H1 (cell line): ENCODE measurements at regions not wholly inside any gene's neighbourhood (a gene's known extent, or its start where the extent isn't known, plus 50 kb on each side); places are given as distances from the start of the nearest gene placed in this dataset.
A peak's percentile ranks its signal among the peaks of the same experiment; 100 is the strongest.

Experiments
- CTCF ChIA-PET: fragments of 300-600 bp; sonication (Branson Sonifier 250); formaldehyde crosslinking; loops from one replicate; lab custom pipeline; 2021; ENCODE audit not compliant: partially characterized antibody; lab: Charles Lee
- POLR2A ChIA-PET: fragments of 300-600 bp; sonication (Branson Sonifier 250); formaldehyde crosslinking; loops from one replicate; lab custom pipeline; 2021; ENCODE audit warnings: inconsistent platforms; ENCODE audit not compliant: partially characterized antibody; lab: Charles Lee
- DNase-seq, 2 experiments: peaks; one replicate each; pipeline versions ENCODE4 v3.0.0 to v3.0.0-alpha.2; 2010 to 2022; ENCODE audit warnings: low spot score in 2 of 2, low read depth in 1 of 2, mixed read lengths in 1 of 2
- FAIRE-seq: peaks from 2 replicates; lab custom pipeline; 2011; peaks lifted over from hg19 to GRCh38; lab: Jason Lieb, UNC
- H2AFZ ChIP-seq: 2 replicates; pipeline ENCODE4 v1.8.1; 2012; ENCODE audit warnings: low read length, inconsistent platforms
- H2AK5ac ChIP-seq: 2 replicates; pipeline ENCODE4 v1.6.1; 2013; ENCODE audit warnings: low read depth, low read length
- H2BK120ac ChIP-seq: replicated peaks from 2 replicates; pipeline ENCODE3; 2013; ENCODE audit warnings: low read depth, low read length, inconsistent platforms
- H2BK12ac ChIP-seq: 2 replicates; pipeline ENCODE4 v1.6.1; 2013; ENCODE audit warnings: low read depth, low read length
- H2BK15ac ChIP-seq: 2 replicates; pipeline ENCODE4 v1.6.1; 2013; ENCODE audit warnings: low read length
- H2BK20ac ChIP-seq: 2 replicates; pipeline ENCODE4 v1.6.1; 2013; ENCODE audit warnings: low read length
- H2BK5ac ChIP-seq: 2 replicates; pipeline ENCODE4 v1.6.1; 2013; ENCODE audit warnings: low read depth, low read length
- H3K14ac ChIP-seq: 2 replicates; pipeline ENCODE4 v1.6.1; 2013; ENCODE audit warnings: inconsistent platforms; ENCODE audit not compliant: insufficient read length
- H3K18ac ChIP-seq: 2 replicates; pipeline ENCODE4 v1.6.1; 2013; ENCODE audit warnings: low read length; ENCODE audit errors: extremely low read depth
- H3K23ac ChIP-seq: 2 replicates; pipeline ENCODE4 v1.6.1; 2013; ENCODE audit warnings: inconsistent platforms; ENCODE audit not compliant: insufficient read length
- H3K23me2 ChIP-seq: 2 replicates; pipeline ENCODE4 v1.6.1; 2013; ENCODE audit warnings: low read depth, low read length
- H3K27ac ChIP-seq: 2 replicates; pipeline ENCODE4 v1.6.1; 2011; ENCODE audit warnings: low read depth, low read length, inconsistent platforms
- H3K27me3 ChIP-seq, 4 experiments: replicated peaks in 1 of 4; 1 replicate in 1 of 4; 2 replicates in 3 of 4; pipeline versions ENCODE4 v1.6.1 to v1.8.1; 2011 to 2013; ENCODE audit warnings: low read length in 3 of 4, mild to moderate bottlenecking in 3 of 4, inconsistent platforms in 2 of 4, mixed read lengths in 2 of 4, moderate library complexity in 1 of 4; ENCODE audit not compliant: control insufficient read depth in 3 of 4, insufficient read depth in 3 of 4; ENCODE audit errors: extremely low read depth in 1 of 4
- H3K36me3 ChIP-seq, 4 experiments: 2 replicates each; pipeline versions ENCODE4 v1.6.1 to v1.8.1; 2011 to 2013; ENCODE audit warnings: mild to moderate bottlenecking in 4 of 4, low read length in 3 of 4, moderate library complexity in 2 of 4, control low read depth in 1 of 4, inconsistent platforms in 1 of 4; ENCODE audit not compliant: insufficient read depth in 4 of 4, control insufficient read depth in 2 of 4
- H3K4ac ChIP-seq: replicated peaks from 2 replicates; pipeline ENCODE3; 2013; ENCODE audit warnings: low read length, low read depth, mixed read lengths, inconsistent platforms; ENCODE audit not compliant: insufficient read length
- H3K4me1 ChIP-seq, 4 experiments: replicated peaks in 1 of 4; 1 replicate in 1 of 4; 2 replicates in 3 of 4; pipeline versions ENCODE4 v1.6.1 to v1.8.1; 2011 to 2013; ENCODE audit warnings: low read length in 3 of 4, inconsistent platforms in 2 of 4, mixed read lengths in 1 of 4; ENCODE audit not compliant: insufficient read depth in 4 of 4, control insufficient read depth in 3 of 4
- H3K4me2 ChIP-seq, 2 experiments: 2 replicates each; pipeline versions ENCODE4 v1.6.1 to v1.8.1; 2011 to 2013; ENCODE audit warnings: low read depth in 2 of 2, low read length in 2 of 2, control low read depth in 1 of 2, inconsistent platforms in 1 of 2, mild to moderate bottlenecking in 1 of 2; ENCODE audit not compliant: insufficient read depth in 1 of 2
- H3K4me3 ChIP-seq, 4 experiments: fragments of 200-600, 300-600 bp in 1 of 4; sonication (generic), shearing (Covaris generic), sonication (Bioruptor Twin) in 1 of 4; 2 replicates each; pipeline versions ENCODE4 v1.5.1 to v1.8.1; 2011 to 2016; ENCODE audit warnings: low read length in 4 of 4, low read depth in 3 of 4, control low read depth in 2 of 4, inconsistent platforms in 2 of 4, mild to moderate bottlenecking in 2 of 4, mixed read lengths in 1 of 4, moderate library complexity in 1 of 4; ENCODE audit not compliant: insufficient read depth in 2 of 4; ENCODE audit errors: extremely low read depth in 1 of 4
- H3K56ac ChIP-seq: replicated peaks from 2 replicates; pipeline ENCODE3; 2013; ENCODE audit warnings: low read depth, mild to moderate bottlenecking, mixed read lengths, low read length, inconsistent platforms; ENCODE audit not compliant: insufficient read length
- H3K79me1 ChIP-seq: 2 replicates; pipeline ENCODE4 v1.6.1; 2013; ENCODE audit warnings: low read depth, low read length, control low read depth
- H3K79me2 ChIP-seq, 2 experiments: 2 replicates each; pipeline versions ENCODE4 v1.6.1 to v1.8.1; 2012 to 2013; ENCODE audit warnings: low read length in 2 of 2, mild to moderate bottlenecking in 2 of 2, inconsistent platforms in 1 of 2; ENCODE audit not compliant: insufficient read depth in 2 of 2, control insufficient read depth in 1 of 2
- H3K9ac ChIP-seq, 4 experiments: replicated peaks in 1 of 4; 1 replicate in 1 of 4; 2 replicates in 3 of 4; pipeline versions ENCODE4 v1.6.1 to v1.8.1; 2011 to 2013; ENCODE audit warnings: low read depth in 3 of 4, low read length in 3 of 4, control low read depth in 2 of 4, mild to moderate bottlenecking in 2 of 4, moderate library complexity in 2 of 4, inconsistent platforms in 1 of 4; ENCODE audit errors: extremely low read depth in 1 of 4
- H3K9me3 ChIP-seq, 2 experiments: 2 replicates each; pipeline versions ENCODE4 v1.6.1 to v1.8.1; 2012 to 2013; ENCODE audit warnings: mild to moderate bottlenecking in 2 of 2, moderate library complexity in 2 of 2, control low read depth in 1 of 2, inconsistent platforms in 1 of 2, low read depth in 1 of 2, low read length in 1 of 2, mixed read lengths in 1 of 2; ENCODE audit not compliant: insufficient read depth in 2 of 2
- H4K20me1 ChIP-seq, 2 experiments: replicated peaks in 1 of 2; 2 replicates each; pipeline versions ENCODE3 to v1.8.1; 2011 to 2013; ENCODE audit warnings: inconsistent platforms in 2 of 2, low read length in 2 of 2, mild to moderate bottlenecking in 1 of 2; ENCODE audit not compliant: insufficient read depth in 2 of 2, control insufficient read depth in 1 of 2
- H4K5ac ChIP-seq: 2 replicates; pipeline ENCODE4 v1.6.1; 2013; ENCODE audit warnings: low read length, low read depth, mixed read lengths, inconsistent platforms; ENCODE audit not compliant: insufficient read length
- H4K8ac ChIP-seq: 2 replicates; pipeline ENCODE4 v1.8.0; 2013; ENCODE audit warnings: mild to moderate bottlenecking, moderate library complexity, low read length, inconsistent platforms; ENCODE audit not compliant: insufficient read depth; ENCODE audit errors: extremely low read depth
- H4K91ac ChIP-seq: replicated peaks from 2 replicates; pipeline ENCODE3; 2013; ENCODE audit warnings: low read length, mixed read lengths, inconsistent platforms; ENCODE audit not compliant: insufficient read length
- CHD1 ChIP-seq: IDR thresholded peaks from 2 replicates; pipeline ENCODE4 v1.6.1; 2012; ENCODE audit warnings: low read depth, low read length, improper control_type of control experiment
- HDAC2 ChIP-seq, 2 experiments: fragments of 300-600 bp in 1 of 2; sonication (generic) in 1 of 2; IDR thresholded peaks; 2 replicates each; pipeline ENCODE4 v1.6.1; 2011 to 2012; ENCODE audit warnings: low read depth in 2 of 2, low read length in 2 of 2, mild to moderate bottlenecking in 2 of 2, moderate library complexity in 2 of 2, borderline replicate concordance in 1 of 2, inconsistent platforms in 1 of 2
- JUND ChIP-seq: IDR thresholded peaks from 2 replicates; pipeline ENCODE4 v1.6.1; 2011; ENCODE audit warnings: mild to moderate bottlenecking, improper control_type of control experiment, low read length
- POLR2A ChIP-seq, 2 experiments: IDR thresholded peaks; 1 replicate in 1 of 2; 2 replicates in 1 of 2; pipeline ENCODE4 v1.6.1; 2011; ENCODE audit warnings: low read depth in 2 of 2, low read length in 2 of 2, mild to moderate bottlenecking in 2 of 2; ENCODE audit errors: control extremely low read depth in 1 of 2
- RBBP5 ChIP-seq: IDR thresholded peaks from 2 replicates; pipeline ENCODE4 v1.7.1; 2012; ENCODE audit warnings: low read depth, mild to moderate bottlenecking, inconsistent platforms, low read length, moderate library complexity, borderline replicate concordance
- SRF ChIP-seq: IDR thresholded peaks from 2 replicates; pipeline ENCODE4 v1.6.1; 2011; ENCODE audit warnings: mild to moderate bottlenecking, low read depth, low read length, moderate library complexity
- TAF7 ChIP-seq: optimal IDR thresholded peaks from 2 replicates; pipeline ENCODE3; 2011; ENCODE audit warnings: low read depth, mild to moderate bottlenecking, inconsistent platforms, low read length, moderate library complexity, borderline replicate concordance
- TBP ChIP-seq: IDR thresholded peaks from 2 replicates; pipeline ENCODE4 v1.6.1; 2011; ENCODE audit warnings: low read depth, low read length, improper control_type of control experiment
- WGBS, 2 experiments: shearing (Covaris generic) in 1 of 2; methylation state at CpG; one replicate each; pipeline versions ENCODE4 v1.1.6 to v1.1.7; 2013 to 2015; ENCODE audit warnings: low lambda C conversion rate in 2 of 2, mixed read lengths in 2 of 2, inconsistent platforms in 1 of 2, low coverage in 1 of 2, missing lambda C conversion rate in 1 of 2; ENCODE audit not compliant: insufficient replicate concordance in 2 of 2, insufficient coverage in 1 of 2, insufficient read length in 1 of 2; ENCODE audit errors: extremely low coverage in 1 of 2, missing lambda C conversion rate in 1 of 2; 5-methylcytosine and 5-hydroxymethylcytosine counted together

DNA sequence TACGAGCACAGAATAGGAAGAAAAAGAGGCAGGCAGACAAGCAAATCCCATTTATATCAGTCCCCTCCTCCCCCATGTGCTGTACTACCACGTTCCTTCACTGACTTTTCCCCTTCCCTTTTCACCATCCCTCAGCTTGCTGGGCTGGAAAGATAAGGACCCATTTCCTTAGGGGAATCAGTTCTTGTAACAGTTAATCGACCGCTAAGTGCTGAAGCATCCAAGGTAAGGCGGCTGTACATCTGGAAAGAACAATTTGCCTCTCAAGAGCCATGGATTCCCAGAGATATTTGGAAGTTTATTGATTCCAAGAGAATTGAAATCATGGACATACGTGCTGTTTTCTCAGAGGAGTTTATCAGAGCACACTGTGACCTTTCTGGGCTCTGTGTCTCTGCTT, 1688.0 kb downstream of the STIM2 start:
- Histone ChIP-seq H3K56ac (no peak overlapping the region), H2BK120ac (no peak overlapping the region), H3K9me3 (no peaks in the 10 kb centered on the region), H3K9ac (no peak overlapping the region), H2BK15ac (no peak overlapping the region), H3K4ac (no peak overlapping the region), H3K27ac (no peak overlapping the region), H3K23me2 (no peaks in the 10 kb centered on the region), H3K23ac (no peak overlapping the region), H3K79me2 (no peaks in the 10 kb centered on the region), H2BK12ac (no peak overlapping the region), H3K36me3 (no peaks in the 10 kb centered on the region), H3K4me1 (peaks cover 0 to 3% (median 0%) of the 10 kb centered on the region in 4 experiments; a peak in 1 of 7 replicates), H3K4me2 (no peak overlapping the region), H3K79me1 (no peaks in the 10 kb centered on the region), H4K91ac (no peak overlapping the region), H3K4me3 (no peak overlapping the region), H4K5ac (no peak overlapping the region), H3K14ac (no peak overlapping the region), H2BK5ac (no peak overlapping the region), H2BK20ac (no peak overlapping the region), H2AFZ (peak overlapping the region; percentile 94), H3K27me3 (no peaks in the 10 kb centered on the region), H4K8ac (no peak overlapping the region), H4K20me1 (no peaks in the 10 kb centered on the region), H3K18ac (no peak overlapping the region), H2AK5ac (no peak overlapping the region)
- DNase-seq (no peak), FAIRE-seq (peak; percentile 19)
- WGBS, 2 experiments = 88% methylated on average over 5 of the region's 6 CpGs; no CpG with 5 or more reads in 1 of the 2 experiments
- TF ChIP-seq RBBP5 = no peak
- no peak for TF ChIP-seq JUND
- TF ChIP-seq TBP = no peak
- no peak for TF ChIP-seq SRF
- TF ChIP-seq TAF7 = no peak
- no peak for TF ChIP-seq HDAC2 (IDR thresholded peaks at IDR 0.05; ENCODE audit: borderline replicate concordance in 1 of 2, low read depth in 2 of 2, low read length in 2 of 2)
- TF ChIP-seq CHD1 = no peak
- no peak for TF ChIP-seq POLR2A (IDR thresholded peaks at IDR 0.05; ENCODE audit: control extremely low read depth in 1 of 2, low read depth in 2 of 2, low read length in 2 of 2)
- CTCF ChIA-PET = interaction anchor here (1.3 kb wide), 1 partner anchor 86 kb away, joined by 4 read pairs; no protein-coding TSS in a partner anchor
- POLR2A ChIA-PET = no interaction called here
